ENCODE measurements at regions not wholly inside any gene's neighbourhood (a gene's known extent, or its start where the extent isn't known, plus 50 kb on each side); places are given as distances from the start of the nearest gene placed in this dataset.

DNA sequence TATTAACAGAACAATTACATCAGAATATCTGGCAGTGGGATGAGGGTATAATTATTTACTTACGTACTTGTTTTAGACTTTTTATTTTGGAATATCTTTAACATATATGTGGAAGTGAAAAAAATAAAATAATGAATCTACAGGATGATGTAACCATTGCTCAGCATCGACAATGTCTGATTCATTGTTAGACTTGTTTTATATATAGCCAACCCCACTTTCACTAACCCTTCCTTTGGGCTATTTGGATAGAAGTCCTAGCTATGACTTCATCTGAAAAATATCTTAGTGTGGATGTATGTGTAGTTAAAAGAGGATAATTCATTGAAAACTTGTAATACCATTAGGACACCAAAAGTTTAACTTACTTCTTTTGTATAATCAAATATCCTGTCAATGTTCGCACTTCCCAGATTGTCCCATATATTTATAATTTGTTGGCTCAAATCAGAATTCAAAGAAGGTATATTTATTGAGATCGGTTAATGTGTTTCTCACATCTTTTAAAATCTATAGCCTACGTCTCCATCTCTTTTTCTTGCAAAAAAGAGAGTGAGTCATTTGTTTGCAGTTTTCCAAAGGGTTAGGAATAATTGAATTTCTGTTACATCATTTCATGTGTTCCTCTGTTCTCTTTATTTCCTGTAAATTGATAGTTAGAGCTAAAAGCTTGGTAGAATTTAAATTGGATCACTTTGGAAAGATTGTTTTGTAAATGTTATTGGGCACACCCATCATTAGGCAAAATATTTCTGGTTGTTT lies 506.1 kb upstream of the FAM98A start:
- H3K4me3 ChIP-seq (replicated peaks; ENCODE audit: low read depth, low read length): no peak overlapping the region
- DNase-seq (ENCODE audit: low read depth): peak; percentile 80
- TF ChIP-seq, protein P1, sequence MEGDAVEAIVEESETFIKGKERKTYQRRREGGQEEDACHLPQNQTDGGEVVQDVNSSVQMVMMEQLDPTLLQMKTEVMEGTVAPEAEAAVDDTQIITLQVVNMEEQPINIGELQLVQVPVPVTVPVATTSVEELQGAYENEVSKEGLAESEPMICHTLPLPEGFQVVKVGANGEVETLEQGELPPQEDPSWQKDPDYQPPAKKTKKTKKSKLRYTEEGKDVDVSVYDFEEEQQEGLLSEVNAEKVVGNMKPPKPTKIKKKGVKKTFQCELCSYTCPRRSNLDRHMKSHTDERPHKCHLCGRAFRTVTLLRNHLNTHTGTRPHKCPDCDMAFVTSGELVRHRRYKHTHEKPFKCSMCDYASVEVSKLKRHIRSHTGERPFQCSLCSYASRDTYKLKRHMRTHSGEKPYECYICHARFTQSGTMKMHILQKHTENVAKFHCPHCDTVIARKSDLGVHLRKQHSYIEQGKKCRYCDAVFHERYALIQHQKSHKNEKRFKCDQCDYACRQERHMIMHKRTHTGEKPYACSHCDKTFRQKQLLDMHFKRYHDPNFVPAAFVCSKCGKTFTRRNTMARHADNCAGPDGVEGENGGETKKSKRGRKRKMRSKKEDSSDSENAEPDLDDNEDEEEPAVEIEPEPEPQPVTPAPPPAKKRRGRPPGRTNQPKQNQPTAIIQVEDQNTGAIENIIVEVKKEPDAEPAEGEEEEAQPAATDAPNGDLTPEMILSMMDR (IDR thresholded peaks at IDR 0.05; ENCODE audit: low read length, missing control alignments): no peak

DNA sequence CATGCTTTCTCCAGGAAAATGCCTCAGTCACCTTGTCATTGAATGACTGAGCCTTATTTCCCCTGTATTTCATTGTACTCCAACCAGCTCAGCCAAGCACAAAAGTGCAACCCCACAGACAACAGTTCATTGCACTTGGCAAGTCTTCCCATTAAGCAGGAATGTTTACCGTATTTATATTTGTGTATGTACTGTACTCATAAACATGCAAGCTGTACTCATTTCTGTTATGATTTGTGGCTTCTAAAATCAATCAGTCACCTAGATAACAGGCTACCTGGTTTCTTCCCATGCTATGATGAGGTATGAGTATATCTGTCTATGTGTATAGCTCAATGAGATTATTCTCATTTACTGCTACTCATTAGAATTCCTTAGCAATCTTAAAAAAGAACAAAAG lies 505.5 kb upstream of the FAM98A start:
- TF ChIP-seq, protein P1 (IDR thresholded peaks at IDR 0.05; ENCODE audit: low read length, missing control alignments): no peak
- DNase-seq (ENCODE audit: low read depth): peak; percentile 49
- no peak overlapping the region for H3K4me3 ChIP-seq (replicated peaks; ENCODE audit: low read depth, low read length)

GRCh38 chr2:34103437-34103836 lies 504.3 kb upstream of the FAM98A start:
- TF ChIP-seq, protein P1 (IDR thresholded peaks at IDR 0.05; ENCODE audit: low read length, missing control alignments): no peak
- H3K4me3 ChIP-seq (replicated peaks; ENCODE audit: low read depth, low read length): no peak overlapping the region
- no peak for DNase-seq (ENCODE audit: low read depth)

DNA sequence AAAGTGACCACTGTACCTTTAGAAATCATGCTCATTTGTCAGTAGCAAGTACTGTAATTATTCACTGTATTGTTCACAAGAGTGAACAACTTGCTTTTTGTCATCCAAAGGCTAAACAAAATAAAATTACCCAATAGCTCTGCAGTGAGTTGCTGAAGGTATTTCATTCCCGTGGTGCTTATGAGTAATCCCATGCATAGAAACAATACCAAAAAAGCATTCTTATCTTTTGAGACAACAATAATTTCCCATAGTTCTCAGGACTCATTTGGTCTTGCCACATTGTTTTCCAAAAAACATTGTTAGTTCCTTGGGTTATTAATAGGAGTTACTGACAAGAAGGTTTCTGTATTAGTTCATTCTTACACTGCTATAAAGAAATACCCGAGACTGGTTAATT lies 503.2 kb upstream of the FAM98A start:
- H3K4me3 ChIP-seq (replicated peaks; ENCODE audit: low read depth, low read length): no peak overlapping the region
- TF ChIP-seq, protein P1 (IDR thresholded peaks at IDR 0.05; ENCODE audit: low read length, missing control alignments): no peak
- peak; percentile 81 for DNase-seq (ENCODE audit: low read depth)

- no peak overlapping the region for H3K4me3 ChIP-seq (replicated peaks; ENCODE audit: low read depth, low read length)
- DNase-seq (ENCODE audit: low read depth): no peak
- TF ChIP-seq, protein P1 (IDR thresholded peaks at IDR 0.05; ENCODE audit: low read length, missing control alignments): no peak
Measured at GRCh38 chr2:34099377-34099776, 500.3 kb upstream of the FAM98A start.

GRCh38 chr2:34098256-34098655 lies 499.2 kb upstream of the FAM98A start:
- H3K4me3 ChIP-seq (replicated peaks; ENCODE audit: low read depth, low read length): no peak overlapping the region
- TF ChIP-seq, protein P1 (IDR thresholded peaks at IDR 0.05; ENCODE audit: low read length, missing control alignments): no peak
- DNase-seq (ENCODE audit: low read depth): no peak
